ENCODE measurements at regions not wholly inside any gene's neighbourhood (a gene's known extent, or its start where the extent isn't known, plus 50 kb on each side); places are given as distances from the start of the nearest gene placed in this dataset.

DNA sequence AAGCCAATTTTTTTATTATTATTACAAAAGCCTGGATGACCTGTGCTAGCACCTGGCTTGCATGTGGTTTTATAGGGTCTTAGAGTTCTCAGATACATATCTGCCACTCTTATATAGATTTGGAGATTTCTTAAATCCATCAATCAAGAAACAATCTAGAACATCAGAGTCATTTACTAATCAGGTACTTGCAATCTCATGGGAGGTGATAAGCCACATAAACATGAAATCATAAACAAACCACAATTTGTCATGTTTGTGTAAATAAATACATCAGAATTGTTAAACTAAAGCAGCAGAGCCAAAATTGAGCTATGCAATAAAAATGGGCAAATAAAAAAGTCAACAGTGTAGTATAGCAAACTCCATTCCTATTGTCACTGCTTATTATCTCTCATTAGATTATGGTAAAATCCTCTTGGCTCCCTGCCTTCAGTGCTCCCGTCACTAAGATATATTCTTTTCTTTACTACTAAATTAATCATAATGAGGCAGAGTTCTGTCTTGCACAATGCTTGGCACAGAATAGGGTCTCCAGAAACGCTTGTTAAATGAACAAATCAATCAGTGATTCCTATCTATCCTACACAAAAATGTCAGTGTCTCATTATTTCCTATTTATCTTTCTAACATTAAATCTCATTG lies 108.7 kb upstream of the TTC29 start:
- no peak for DNase-seq (ENCODE audit: low read depth)

DNA sequence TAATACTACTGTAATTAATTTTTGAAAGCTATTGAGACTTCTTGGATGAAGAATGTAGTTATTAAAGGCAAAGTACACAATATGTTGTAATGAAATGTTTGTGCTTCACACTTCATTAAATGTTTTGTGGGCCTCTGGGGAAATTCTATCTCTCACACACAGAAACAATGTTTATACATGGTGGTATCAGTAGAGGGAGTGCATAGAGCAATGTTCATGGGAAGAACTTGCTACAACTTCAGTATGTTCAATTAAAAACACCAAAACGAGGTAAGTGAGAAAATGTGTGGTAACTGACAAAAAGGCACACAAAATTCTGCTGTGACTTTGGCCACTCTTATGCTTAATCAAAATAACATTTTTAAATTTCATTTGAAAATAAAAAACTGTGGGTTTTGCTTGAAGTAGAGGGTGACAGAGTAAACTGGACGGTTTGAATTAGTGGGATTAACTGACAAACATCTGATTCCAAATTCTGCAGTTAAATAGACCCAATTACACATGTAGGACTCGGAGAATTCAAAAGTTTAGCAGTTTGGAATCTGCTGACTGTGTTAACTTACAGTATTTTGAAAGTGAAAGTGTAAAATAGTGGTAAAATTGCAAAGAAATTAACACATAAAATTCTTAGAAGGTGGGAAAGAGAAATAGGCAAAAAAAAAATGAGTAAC lies 111.4 kb upstream of the TTC29 start:
- DNase-seq (ENCODE audit: low read depth): no peak

DNA sequence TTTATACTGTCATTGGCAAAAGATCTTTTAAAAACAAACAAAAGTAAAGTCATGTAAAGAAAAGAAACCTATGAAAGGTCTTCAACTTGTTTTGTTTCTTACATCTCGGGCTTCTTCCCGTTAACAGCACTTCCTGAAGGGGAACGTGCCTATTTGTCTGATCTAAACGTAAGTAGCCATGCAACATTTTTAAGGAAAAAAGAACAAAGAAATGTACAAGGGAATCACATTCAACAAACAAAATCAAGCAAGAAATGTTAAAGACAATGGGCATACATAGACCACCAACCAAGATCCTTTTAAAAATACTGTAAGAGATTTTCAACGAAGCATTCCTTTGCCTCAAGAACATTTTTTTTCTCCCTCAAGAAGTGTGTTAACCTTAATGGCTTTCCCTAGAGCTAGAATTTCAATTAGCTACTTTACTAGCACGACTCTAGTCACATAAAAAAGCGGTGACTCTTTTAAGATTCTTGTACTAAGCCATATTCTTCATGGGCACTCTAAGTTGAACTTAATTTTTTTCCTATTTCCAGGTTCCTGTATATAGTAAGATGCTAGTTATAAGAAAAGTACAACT lies 112.0 kb upstream of the TTC29 start:
- DNase-seq (ENCODE audit: low read depth): no peak

DNA sequence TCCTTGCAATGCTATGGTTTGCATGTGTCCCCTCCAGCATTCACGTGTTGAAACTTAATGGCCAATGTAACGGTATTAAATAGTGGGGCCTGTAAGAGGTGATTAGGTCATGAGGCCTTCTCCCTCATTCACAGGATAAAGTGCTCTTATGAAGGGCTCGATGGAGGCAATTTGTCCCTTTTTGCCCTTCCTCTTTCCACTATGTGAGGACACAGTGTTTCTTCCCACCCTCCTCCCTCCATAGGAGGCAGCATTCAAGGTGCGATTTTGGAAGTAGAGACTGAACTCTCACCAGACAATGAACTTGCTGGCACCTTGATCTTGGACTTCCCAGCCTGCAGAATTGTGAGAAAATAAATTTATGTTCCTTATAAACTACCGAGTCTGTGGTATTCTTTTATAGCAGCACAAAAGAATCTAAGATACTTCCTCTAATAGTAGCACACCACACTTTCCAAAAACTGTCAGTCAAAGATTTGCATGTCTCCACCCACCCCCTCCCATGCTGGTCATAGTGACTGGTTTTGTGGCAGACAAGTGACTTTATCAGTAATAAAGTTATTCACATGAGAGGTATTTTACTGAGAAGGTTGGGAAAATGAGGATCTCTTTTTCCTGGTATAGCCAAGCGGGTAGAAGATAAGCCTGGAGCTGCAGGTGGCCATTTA lies 113.5 kb upstream of the TTC29 start:
- no peak for DNase-seq (ENCODE audit: low read depth)

DNA sequence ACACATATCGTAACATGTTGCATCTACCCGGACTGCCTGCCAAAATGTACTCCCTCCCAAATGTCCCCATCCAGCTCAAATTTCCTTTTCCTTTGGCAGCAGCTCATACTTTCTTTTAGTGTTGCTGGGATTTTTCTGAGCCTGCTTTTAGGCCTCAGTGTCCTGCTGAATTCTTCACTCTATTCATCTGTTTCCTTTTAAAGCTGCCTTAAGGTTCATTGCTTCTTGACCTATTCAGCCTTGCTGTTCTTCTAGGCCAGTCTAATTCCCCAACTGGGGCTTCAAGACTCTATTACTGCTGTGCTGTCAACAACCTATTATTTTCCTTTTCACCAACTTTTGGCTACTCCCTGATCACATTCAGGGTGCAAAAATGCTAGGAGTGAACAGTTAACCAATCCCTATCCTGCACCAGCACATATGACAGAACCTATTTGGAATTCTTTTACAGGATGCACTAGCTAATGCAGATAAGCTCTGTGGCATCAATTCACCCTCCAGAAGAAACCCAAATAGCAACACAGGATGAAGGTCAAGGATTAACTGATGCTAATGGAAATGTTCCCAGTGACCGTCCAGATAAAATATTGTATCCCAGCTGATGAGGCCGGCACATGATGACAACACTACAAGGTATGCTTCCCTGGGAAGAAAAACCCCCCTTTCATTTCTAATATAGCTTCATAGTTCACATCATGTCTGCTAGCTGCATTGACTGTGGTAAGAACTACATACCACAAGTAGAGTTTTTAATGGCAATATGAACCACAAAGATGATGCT lies 114.7 kb upstream of the TTC29 start:
- no peak for DNase-seq (ENCODE audit: low read depth)

DNA sequence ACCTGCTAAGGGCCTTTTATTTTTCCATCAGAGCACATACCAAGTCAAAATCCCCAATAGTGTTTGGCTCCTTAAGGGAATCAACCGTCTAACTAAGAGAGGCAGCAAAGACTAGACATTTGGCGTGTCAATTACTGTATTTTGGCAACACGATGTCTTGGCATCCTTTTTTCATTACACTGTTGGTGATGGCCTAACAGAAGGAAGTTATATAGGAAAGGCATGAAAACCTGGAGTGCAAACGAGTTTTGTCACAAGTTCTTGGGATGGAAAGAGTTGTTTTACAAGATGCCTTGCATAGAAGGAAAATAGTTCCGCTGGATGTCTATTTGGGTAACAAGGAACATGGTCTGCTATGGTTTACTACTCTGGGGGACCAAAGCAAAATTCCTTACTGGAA lies 119.2 kb upstream of the TTC29 start:
- DNase-seq (ENCODE audit: low read depth): no peak

DNA sequence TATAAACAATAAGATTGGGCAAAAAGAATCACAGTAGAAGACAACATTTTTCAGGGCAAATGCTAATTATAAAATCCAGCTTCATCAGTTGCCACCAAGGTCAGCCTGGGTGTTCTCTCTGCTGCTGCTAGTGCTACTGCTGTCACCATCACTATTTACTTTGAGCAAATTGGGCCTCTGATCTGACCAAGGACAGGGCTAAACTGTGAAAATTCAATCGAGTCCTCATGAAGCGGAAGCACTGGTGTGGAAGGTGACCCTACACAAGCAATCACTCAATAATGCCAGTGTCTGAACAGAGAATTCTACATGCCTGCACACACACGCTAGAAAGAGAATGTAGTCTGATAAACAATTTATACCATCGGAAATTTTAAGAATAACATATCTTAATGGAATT lies 122.9 kb upstream of the TTC29 start:
- no peak for DNase-seq (ENCODE audit: low read depth)

DNA sequence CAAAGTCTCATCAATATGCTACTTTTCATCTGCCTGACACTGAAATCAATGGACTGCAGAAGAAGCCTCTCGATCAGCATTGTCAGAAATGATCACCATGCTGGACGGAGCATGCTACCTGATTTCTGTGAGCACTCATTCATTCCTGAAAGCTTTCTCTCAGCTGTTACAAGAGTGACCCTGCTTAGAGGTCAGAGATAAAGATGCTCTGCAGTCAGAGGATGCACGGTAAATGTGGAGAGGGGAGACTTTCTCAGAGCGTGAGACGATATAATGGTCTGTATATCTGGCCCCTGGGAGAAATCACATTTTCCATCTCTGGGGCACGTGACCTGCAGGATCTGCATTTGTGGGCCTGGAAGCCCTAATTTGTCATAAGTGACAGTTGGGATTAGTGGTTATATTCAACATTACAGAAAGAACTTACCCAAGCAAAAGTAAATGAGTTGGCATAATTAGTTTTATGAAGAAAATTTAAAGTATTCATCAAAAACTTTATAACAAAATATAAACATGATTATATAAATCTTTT lies 125.6 kb upstream of the TTC29 start:
- no peak for DNase-seq (ENCODE audit: low read depth)

DNA sequence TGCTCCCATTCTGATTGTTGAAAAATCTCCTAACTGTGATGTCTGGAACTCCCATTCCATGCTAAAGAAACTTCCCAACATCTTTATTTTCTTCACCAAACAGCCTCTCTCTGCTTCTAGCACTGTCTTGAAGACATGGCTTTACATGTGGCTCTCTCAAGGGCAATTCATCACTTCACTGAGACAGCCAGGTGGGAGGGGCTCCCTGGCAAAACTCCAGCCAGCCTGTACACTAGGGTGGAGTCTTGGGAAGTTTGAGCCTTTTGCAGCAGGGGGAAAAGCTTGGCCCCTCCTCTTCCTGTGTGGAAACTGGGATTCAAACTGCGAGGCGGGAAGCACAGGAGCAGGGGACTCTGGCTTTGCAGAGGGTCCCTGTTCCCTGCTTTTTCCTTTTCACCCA lies 130.5 kb upstream of the TTC29 start:
- no peak for DNase-seq (ENCODE audit: low read depth)

DNA sequence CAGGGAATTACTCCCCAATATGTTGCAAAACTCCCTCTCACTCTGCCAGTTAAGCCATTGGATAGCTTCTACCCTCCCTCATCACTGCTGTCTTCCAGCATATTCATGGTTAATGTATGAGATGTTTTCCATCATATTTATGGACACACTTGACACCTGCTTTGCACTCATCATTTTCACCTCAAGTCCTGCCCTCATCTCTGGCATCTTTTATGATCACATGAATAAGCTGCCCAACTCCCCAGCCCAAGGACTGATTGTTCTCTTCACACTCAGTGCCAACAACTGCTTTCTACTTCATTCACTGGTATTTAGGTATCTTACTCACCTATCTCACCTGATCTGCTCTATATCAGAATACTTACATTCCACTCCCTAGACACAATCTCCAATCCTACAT lies 131.1 kb upstream of the TTC29 start:
- no peak for DNase-seq (ENCODE audit: low read depth)

DNA sequence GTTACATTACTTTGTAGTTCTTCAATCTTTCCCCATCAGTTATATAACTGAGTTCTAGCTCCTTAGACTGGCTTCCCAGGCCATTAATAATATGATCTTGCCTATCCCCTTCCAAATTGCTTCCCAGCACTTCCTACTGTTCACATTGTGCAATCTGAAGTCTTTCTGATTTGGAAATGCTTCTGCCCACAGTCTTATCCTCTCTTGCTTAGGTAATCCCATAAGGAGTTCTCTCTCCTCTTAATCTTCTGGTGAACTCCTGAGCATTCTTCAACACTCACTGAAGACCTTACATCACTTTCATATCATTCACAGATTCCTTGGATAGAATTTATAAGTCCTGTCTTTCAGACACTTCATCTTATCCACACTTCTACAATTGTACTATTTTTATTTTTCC lies 132.7 kb upstream of the TTC29 start:
- DNase-seq (ENCODE audit: low read depth): no peak

DNA sequence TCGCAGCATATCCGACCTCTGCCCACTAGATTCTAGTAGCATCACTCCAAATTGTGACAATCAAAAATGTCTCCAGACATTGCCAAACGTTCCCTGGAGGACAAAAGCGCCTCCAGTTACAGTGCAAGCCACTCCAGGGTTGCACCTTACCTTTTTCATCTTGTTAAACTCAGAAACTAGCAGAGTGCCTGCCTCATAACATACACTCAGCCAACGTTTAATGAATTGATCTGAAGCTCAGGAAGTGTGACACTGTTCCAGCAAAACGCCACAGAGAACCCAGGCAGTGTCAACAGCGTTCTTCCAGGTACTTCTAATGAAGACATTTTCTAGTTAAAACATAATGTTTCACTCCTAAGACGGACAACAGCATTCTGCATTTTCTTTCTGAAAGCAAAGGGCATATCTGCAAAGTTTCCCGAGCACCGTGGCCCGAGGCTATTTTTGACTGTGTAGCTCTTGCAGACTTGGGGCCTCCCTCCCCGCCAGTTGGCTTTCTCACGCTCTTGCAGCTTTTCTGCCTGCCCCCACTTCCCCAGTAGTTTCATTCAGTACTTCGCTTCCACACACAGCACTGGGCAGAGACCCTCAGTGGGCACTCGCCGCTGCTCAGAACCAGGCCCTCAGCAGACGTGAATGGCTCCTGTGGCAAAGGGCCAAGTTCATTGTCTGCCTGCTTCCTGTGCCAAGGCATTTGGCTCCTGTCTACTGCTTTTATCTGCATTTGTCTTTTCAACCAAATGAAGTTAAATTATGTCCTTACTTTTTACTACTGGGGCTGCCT lies 133.4 kb upstream of the TTC29 start:
- DNase-seq (ENCODE audit: low read depth): no peak

DNA sequence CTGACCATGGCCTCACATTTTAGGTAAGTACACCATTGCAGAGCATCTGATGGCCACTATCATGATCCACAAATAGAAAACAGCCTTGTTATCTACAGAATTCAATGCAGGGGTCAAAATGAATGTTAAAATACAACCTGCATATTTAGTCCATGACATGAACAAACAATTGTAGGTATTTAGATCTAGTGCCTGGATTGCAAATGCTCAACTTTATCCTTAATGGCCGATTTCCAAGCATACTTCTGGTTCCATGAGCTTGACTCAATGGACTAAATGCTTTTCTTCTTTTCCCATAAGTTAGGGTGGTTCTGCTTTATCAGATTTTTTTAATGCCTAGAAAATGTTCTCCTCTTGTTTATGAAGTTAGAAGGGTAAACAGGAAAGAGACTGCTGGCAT lies 139.2 kb upstream of the TTC29 start:
- DNase-seq (ENCODE audit: low read depth): no peak

DNA sequence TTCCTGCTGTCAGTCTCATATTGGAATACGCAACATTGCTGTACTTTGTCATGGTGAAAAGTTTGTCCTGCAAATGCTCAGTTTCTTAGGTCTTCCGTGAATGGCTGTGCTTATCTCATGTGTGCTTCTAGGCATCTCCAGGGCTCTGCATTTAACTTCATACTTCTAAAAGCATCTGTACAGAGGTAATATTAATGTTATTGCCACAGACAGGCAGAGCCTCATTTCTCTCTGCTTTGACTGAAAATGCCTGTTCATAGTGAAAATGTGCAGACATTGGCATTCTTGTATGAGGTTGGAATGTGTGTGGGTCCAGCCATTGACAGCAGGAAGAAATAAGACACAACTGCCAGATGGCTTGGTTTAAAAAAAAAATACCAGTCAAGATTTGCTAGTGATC lies 140.1 kb upstream of the TTC29 start:
- no peak for DNase-seq (ENCODE audit: low read depth)

DNA sequence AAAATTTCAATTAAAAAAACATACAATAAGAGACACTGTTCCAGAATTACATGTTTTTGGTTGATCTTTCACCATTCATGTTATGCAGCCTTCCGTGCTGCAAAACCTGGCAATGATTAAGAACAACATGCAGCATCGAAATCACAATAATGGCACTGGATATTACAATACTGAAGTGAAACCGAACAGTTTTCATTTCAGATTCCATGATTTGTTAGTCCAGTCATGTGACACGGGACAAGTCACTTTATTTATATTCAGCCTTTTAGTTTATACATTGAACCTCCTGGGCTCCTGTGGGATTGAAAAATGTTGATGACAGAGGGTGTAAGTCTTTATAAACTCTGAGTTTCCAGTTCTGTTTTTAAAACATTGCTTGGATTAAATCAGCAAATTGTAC lies 142.5 kb upstream of the TTC29 start:
- no peak for DNase-seq (ENCODE audit: low read depth)

DNA sequence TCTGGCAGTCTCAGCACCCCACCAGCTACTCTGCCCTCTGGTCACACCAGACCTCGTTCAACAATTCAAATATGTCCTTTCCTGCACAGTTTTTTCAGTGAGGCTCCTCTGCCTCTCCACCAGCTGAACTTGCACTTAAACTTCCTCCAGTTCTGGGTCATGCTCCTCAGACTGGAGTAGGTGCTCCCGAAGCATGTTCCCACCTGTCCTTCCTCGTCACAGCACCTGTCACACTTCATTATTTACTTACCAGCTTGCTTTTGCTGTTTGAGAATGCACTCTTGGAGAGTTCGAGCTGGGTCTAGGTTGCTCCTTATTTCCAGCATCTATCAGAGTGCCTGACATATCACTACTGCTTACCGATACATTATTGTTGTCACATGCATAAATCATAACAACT lies 144.8 kb upstream of the TTC29 start:
- no peak for DNase-seq (ENCODE audit: low read depth)

DNA sequence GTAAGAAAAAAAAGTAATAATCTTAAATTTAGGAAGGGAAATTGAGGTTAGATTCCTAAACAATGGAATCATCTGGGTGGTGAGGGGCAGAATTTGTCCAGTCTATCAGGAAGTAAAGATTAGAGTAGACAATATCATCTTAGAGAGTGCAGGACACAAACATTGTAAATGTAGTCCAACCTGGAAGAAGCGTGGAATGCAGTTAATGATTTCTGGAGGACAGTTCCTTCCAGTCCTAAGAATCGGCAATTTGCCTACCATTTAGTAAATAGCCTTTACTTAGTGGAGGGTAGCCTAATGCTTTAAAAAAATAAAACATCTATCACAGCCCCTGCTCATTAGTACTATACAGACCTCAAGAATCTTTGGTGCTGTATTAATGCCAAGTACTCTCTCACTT lies 147.5 kb upstream of the TTC29 start:
- DNase-seq (ENCODE audit: low read depth): no peak

DNA sequence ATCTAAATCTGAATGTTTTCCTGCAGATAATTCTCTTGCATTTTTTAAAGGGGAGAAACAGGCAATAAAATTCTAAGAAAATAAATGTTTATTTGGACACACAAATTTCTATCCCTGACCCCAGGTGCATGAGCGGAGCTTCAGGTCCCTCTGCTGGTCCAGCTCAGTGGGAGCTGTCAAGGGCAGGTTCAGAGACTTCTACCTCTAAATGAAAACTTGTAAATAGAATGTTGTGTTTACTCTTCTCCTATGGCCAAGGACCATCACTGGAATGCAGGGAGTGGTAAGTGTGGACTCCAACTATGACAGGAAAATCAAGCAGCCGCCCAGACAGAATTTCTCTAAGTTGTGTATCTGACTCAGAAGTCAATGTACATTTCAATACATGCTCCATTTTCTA lies 148.6 kb upstream of the TTC29 start:
- no peak for DNase-seq (ENCODE audit: low read depth)

DNA sequence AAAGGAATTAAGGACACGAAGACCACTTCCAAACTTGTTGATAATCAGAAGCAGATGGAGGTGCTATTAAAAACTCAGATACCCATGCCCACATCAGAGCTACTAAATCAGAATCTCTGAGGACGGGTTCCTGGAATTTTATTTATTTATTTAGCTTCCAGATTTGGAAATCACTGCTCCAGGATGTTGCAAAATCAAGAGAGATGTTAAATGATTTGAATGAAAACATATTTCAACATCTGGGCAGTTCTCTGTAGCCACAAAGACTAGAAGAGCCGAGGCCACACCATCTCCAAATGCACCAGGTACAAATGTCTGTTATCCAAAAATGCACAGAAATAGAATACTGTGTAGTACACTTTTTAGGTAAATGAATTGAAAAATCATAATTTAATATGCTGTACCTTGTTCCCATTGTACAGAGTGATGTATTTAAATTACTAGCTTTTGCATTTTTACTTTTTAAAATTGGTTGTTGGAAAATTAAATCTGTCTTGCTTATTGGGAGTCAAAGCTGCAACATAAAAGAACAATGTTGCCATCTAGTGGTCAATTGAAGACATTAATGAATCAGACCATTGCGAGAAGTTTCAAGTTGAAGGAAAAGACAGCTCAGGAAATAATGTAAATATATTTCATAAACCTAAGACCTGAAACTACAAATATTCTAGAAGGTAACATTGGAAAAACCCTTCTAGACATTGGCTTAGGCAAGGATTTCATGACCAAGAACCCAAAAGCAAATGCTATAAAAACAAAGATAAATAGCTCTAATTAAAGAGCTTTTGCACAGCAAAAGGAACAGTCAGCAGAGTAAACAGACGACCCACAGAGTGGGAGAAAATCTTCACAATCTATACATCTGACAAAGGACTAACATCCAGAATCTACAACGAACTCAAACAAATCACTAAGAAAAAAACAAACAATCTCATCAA lies 151.3 kb upstream of the TTC29 start:
- DNase-seq (ENCODE audit: low read depth): no peak

DNA sequence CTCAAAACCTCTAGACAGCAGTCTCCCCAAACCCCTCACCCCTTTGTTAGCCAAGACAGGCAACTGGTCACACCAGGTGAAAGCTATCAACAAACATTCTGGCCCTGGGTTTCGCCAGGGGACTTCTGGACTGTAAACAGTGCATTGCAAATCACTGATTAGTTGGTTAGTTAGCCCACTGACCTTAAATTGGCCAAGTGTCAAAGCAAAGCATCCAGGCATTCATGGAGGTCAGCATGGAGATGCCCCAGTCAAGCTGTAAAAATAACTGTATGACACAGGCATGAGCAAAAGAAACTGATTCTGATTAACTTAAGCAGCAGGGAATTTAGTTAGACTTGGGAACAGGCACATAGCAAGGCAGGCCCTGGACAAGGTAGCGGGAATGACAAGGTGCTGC lies 156.0 kb upstream of the TTC29 start:
- no peak for DNase-seq (ENCODE audit: low read depth)
